NCI-H128 (cell line): ENCODE measurements at regions not wholly inside any gene's neighbourhood (a gene's known extent, or its start where the extent isn't known, plus 50 kb on each side); places are given as distances from the start of the nearest gene placed in this dataset.

Experiments
- DNase-seq: peaks from one replicate; lab custom pipeline; 2025; ENCODE audit not compliant: unreplicated experiment; lab: John Stamatoyannopoulos, UW

DNA sequence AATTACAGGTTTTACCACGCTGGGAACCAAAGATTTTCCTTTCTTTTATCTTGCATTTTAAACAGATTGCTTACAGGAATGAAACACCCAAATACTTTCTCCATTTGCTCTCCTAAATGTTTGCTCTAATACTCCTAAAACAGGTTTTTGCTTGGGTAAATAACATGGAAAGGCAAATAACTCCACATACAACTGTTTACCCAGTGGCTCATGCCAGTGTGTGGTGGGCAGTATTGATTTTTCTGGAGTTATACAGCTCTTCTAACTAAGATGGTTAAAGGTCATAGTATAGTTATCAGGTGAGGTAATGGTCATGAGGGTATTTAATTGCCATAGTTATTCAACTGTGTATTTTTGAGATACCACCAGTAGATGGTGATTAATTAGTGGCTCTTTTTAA lies 61.2 kb upstream of the RAB27B start:
- DNase-seq, result no peak

GRCh38 chr18:54769526-54770464 lies 58.5 kb upstream of the RAB27B start:
- no peak for DNase-seq

GRCh38 chr18:54772056-54772455 lies 56.2 kb upstream of the RAB27B start:
- no peak for DNase-seq

GRCh38 chr18:54774423-54774822 lies 53.9 kb upstream of the RAB27B start:
- no peak for DNase-seq

GRCh38 chr18:54774981-54775665 lies 53.2 kb upstream of the RAB27B start:
- DNase-seq, result no peak

DNA sequence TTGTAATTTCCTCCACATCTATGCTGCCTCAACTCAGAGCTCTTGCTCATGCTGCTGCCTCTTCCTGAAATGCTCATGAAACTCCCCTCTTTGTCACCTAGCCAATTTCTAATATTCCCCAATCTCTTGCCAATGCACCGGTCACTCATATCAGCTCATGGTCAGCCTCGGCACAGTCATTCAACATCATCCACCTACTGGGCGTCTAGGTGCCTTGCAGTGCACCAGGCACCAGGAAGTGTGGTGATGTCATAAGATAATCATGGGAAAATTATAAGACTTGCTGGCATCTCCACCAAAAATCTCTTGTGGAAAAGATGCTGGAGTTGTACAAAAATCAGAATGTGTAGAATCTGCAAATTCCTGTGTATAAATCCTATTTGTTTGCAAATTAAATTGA lies 52.6 kb upstream of the RAB27B start:
- no peak for DNase-seq

DNA sequence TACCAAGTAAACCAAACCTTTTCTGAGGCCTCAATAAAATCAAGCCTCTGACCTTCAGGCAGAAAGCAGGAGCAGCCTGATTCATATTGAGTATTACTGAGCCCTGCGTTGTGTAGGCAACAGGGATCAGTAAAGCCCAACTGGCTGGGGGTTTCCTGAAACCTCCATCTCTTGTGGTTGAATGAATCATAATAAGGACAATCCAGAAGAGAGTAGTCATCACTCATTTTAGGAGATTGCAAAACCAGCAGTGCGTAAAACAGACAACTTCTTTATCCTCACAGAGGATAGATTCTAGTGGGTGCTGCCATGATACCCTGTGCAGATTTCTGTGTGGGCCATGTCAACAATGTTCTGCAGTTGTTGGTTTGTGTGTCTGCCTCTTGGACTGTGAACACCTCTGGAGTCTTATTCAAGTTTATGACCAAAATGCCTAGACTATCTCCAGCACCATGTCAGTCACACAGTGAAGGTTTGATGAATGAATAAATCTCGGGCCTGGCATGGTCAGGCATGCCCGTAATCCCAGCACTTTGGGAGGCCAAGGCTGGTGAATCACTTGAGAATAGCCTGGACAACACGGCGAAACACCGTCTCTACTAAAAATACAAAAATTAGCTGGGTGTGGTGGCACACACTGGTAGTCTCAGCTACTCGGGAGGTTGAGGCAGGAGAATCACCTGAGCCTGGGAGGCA lies 51.8 kb upstream of the RAB27B start:
- no peak for DNase-seq

DNA sequence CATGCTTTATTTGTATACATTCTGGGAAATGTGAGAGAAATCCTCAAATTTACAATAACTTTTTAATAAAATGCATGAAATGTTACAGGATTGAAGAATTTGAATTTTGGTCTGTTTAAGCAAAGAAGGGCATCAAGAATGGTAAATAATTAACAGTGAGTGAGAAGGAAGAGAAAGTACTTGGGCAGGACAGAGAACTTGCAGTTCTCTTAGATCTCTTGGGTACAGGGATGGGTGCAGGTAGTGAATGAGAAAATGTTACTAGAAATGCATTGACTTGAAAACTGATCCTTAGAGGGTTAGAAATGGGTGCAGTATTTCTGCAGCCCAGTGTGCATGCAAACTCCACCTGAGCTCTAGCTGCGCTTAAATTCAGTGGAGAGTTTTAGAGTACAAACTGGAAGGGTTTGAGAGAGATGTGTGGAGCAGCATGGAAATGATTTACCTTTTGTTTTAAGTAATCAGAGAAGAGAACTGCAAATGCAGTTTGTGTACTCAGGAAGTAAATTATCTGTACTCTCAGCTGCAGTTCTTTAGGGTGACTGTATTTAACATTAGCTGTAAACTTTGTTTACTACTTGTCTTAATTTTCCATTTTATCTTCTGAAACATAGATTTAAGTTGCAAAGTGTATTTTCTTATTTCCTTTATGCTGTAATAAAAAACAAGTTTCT lies 51.0 kb upstream of the RAB27B start:
- DNase-seq, result no peak

GRCh38 chr18:54777989-54778388 lies 50.3 kb upstream of the RAB27B start:
- DNase-seq, result no peak
